OCI-LY7 (cell line): ENCODE measurements at regions not wholly inside any gene's neighbourhood (a gene's known extent, or its start where the extent isn't known, plus 50 kb on each side); places are given as distances from the start of the nearest gene placed in this dataset.

Experiments
- EZH2phosphoT487 ChIP-seq: fragments of 200-600 bp; sonication (generic); IDR thresholded peaks from 2 replicates; pipeline ENCODE4 v1.6.1; 2018; ENCODE audit warnings: low read depth, borderline replicate concordance, mild to moderate bottlenecking, mixed run types, antibody characterized with exemption, low read length, moderate library complexity, mixed read lengths
- TF ChIP-seq, protein P1 (sequence below): fragments of 200-600 bp; sonication (generic); conservative IDR thresholded peaks from 2 replicates; pipeline ENCODE4 v1.5.1; 2014; ENCODE audit warnings: mild to moderate bottlenecking, antibody characterized with exemption, low read length, moderate library complexity, mixed read lengths

DNA sequence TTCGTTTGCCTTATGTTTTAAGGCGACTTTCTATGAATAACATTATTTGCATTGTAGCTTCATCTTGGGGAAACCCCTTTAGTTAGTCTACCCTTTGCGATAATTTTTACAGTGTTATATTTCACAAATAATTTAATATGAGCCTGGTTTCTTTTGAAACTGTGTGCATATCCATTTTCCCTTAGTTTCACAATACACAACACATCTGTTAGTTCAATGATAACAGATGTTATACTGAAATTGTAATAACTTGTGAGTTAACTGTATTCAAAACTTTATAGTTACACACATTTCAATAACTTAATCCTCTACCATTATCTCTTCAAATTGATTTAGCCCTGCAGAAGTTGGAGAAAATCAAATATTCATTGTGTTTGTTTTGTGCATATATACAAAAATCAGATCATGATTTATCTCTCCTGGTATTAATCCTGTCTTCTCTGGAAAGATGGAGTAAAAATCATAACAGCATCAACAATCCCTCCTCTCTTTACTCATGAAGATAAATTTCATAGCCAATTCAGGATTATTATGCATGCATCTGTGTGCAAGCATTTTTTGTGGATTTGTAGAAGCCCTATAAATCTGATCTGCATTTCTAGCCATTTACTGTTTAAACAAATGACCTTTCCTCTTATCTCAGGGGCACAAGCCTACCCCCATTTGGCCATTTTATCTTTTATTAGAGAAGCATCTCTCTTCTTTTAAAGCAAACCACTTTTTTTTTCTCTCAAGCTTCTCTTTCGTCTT lies 304.0 kb downstream of the VPS13C start:
- TF ChIP-seq, protein P1, sequence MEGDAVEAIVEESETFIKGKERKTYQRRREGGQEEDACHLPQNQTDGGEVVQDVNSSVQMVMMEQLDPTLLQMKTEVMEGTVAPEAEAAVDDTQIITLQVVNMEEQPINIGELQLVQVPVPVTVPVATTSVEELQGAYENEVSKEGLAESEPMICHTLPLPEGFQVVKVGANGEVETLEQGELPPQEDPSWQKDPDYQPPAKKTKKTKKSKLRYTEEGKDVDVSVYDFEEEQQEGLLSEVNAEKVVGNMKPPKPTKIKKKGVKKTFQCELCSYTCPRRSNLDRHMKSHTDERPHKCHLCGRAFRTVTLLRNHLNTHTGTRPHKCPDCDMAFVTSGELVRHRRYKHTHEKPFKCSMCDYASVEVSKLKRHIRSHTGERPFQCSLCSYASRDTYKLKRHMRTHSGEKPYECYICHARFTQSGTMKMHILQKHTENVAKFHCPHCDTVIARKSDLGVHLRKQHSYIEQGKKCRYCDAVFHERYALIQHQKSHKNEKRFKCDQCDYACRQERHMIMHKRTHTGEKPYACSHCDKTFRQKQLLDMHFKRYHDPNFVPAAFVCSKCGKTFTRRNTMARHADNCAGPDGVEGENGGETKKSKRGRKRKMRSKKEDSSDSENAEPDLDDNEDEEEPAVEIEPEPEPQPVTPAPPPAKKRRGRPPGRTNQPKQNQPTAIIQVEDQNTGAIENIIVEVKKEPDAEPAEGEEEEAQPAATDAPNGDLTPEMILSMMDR, result no peak
- TF ChIP-seq EZH2phosphoT487, result no peak
